Epithelial cell of proximal tubule (primary cell): ENCODE measurements at regions not wholly inside any gene's neighbourhood (a gene's known extent, or its start where the extent isn't known, plus 50 kb on each side); places are given as distances from the start of the nearest gene placed in this dataset.

Experiments
- DNase-seq: peaks from one replicate; pipeline ENCODE4 v3.0.0-alpha.2; 2011; ENCODE audit warnings: low read depth
- H3K4me3 ChIP-seq: 2 replicates; pipeline ENCODE4 v1.5.1; 2011; ENCODE audit warnings: low read depth, mild to moderate bottlenecking, low read length
- TF ChIP-seq, protein P1 (sequence below): conservative IDR thresholded peaks from 2 replicates; pipeline ENCODE4 v1.5.1; 2012; ENCODE audit warnings: low read depth, mild to moderate bottlenecking, low read length

DNA sequence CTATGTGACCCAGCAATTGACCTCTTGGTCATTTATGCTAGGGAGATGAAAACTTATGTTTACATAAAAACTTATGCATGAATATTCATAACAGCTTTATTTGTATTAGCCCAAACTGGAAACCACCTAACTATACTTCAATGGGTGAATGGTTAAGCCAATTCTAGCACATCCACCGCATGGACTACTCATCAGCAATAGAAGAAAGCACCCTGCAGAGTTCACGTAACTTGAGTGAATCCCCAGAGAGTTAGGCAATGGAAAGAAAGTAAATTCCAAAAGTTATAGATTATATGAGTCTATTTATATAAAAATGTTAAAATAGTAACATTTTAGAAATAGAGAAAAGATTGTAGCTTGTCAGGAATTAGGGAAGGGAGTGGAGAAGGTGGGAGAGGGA lies 60.2 kb upstream of the NRG3 start:
- no peak overlapping the region for H3K4me3 ChIP-seq
- TF ChIP-seq, protein P1, sequence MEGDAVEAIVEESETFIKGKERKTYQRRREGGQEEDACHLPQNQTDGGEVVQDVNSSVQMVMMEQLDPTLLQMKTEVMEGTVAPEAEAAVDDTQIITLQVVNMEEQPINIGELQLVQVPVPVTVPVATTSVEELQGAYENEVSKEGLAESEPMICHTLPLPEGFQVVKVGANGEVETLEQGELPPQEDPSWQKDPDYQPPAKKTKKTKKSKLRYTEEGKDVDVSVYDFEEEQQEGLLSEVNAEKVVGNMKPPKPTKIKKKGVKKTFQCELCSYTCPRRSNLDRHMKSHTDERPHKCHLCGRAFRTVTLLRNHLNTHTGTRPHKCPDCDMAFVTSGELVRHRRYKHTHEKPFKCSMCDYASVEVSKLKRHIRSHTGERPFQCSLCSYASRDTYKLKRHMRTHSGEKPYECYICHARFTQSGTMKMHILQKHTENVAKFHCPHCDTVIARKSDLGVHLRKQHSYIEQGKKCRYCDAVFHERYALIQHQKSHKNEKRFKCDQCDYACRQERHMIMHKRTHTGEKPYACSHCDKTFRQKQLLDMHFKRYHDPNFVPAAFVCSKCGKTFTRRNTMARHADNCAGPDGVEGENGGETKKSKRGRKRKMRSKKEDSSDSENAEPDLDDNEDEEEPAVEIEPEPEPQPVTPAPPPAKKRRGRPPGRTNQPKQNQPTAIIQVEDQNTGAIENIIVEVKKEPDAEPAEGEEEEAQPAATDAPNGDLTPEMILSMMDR, result no peak
- no peak for DNase-seq

DNA sequence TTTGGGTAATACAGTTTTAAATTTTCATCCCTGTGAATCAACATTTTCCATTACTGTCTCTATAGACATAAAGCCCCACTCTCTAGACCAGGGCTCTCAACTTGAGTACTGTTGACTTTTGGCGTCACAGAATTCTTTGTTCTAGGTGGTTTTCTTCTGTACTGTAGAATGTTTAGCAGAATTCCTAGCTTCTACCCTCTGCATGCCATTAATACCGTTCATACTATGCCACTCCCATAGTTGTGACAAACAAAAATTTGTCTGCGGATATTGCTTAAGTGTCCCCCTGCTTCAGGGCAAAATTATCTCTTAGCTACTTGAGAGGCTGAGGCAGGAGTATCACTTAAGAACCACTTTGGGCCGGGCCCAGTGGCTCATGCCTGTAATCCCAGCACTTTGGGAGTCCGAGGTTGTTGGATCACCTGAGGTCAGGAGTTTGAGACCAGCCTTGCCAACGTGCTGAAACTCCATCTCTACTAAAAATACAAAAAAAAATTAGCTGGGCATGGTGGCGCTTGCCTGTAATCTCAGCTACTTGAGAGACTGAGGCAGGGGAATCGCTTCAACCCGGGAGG lies 57.3 kb upstream of the NRG3 start:
- H3K4me3 ChIP-seq, result no peak overlapping the region
- no peak for DNase-seq
- TF ChIP-seq, protein P1, result no peak

DNA sequence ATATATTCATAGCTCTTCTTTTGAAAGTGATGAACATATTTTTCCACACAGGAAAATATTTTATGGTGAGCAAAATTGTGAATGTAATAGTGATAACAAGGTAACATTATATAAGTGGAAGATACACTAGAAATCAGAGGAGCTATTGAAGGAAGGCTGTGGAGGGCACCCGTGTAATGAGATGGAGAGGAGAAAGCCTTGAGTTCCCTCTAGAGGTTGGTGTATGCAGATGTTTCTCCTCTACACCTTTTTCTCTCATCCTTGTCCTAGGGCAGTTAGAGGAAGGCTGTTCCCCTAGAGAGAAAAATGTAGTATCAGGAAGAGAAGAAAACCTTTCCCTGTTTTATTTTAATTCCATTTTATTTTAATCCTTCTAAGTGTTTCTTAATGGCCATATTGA lies 54.6 kb upstream of the NRG3 start:
- no peak overlapping the region for H3K4me3 ChIP-seq
- TF ChIP-seq, protein P1, result peak; percentile 82
- peak; percentile 13 for DNase-seq
